B cell (primary cell): ENCODE measurements at regions not wholly inside any gene's neighbourhood (a gene's known extent, or its start where the extent isn't known, plus 50 kb on each side); places are given as distances from the start of the nearest gene placed in this dataset.

Source experiments
- ATAC-seq: fragments of 200-7000 bp; cut with Tn5 transposase; one replicate; pipeline ENCODE4 v1.10.0; 2021; ENCODE audit warnings: low read depth, mild to moderate bottlenecking, moderate number of reproducible peaks, moderate library complexity
- CTCF ChIA-PET: fragments of 350-600 bp; sonication (Branson Sonifier 250); formaldehyde crosslinking; loops from one replicate; lab custom pipeline; 2021; ENCODE audit warnings: antibody characterized with exemption, inconsistent platforms; lab: Charles Lee
- POLR2A ChIA-PET: fragments of 350-600 bp; sonication (Branson Sonifier 250); formaldehyde crosslinking; loops from one replicate; lab custom pipeline; 2021; ENCODE audit warnings: antibody characterized with exemption; lab: Charles Lee
- DNase-seq: peaks from one replicate; pipeline ENCODE4 v3.0.0; 2013
- H2AFZ ChIP-seq: 2 replicates; pipeline ENCODE4 v1.6.1; 2012; ENCODE audit warnings: mild to moderate bottlenecking, low read depth, low read length; ENCODE audit not compliant: insufficient read depth, poor library complexity, severe bottlenecking
- H3K27ac ChIP-seq, 2 donors: 1 replicate in 1 of 2; 2 replicates in 1 of 2; pipeline ENCODE4 v1.5.1; 2012 to 2013; ENCODE audit warnings: low read length in 2 of 2, mild to moderate bottlenecking in 2 of 2, moderate library complexity in 1 of 2
- H3K27me3 ChIP-seq, 4 experiments: fragments of 200-600 bp in 1 of 4; sonication (generic) in 1 of 4; replicated peaks in 1 of 4; 1 replicate in 2 of 4; 2 replicates in 2 of 4; pipeline versions ENCODE4 v1.6.1 to v1.7.0; 2013 to 2016; ENCODE audit warnings: low read length in 3 of 4, mild to moderate bottlenecking in 2 of 4, mixed read lengths in 1 of 4, moderate library complexity in 1 of 4; ENCODE audit not compliant: insufficient read depth in 4 of 4, control insufficient read depth in 3 of 4; ENCODE audit errors: control extremely low read depth in 1 of 4
- H3K36me3 ChIP-seq, 2 experiments: replicated peaks in 1 of 2; 1 replicate in 1 of 2; 2 replicates in 1 of 2; pipeline versions ENCODE4 v1.6.1 to v1.7.1; 2013; ENCODE audit warnings: low read length in 1 of 2; ENCODE audit not compliant: insufficient read depth in 2 of 2, control insufficient read depth in 1 of 2; ENCODE audit errors: control extremely low read depth in 1 of 2, extremely low read depth in 1 of 2
- H3K4me1 ChIP-seq, 2 donors: fragments of 200-600 bp in 1 of 2; sonication (generic) in 1 of 2; 1 replicate in 1 of 2; 2 replicates in 1 of 2; pipeline versions ENCODE4 v1.5.1 to v1.6.1; 2013 to 2017; ENCODE audit warnings: low read length in 2 of 2; ENCODE audit not compliant: control insufficient read depth in 2 of 2, insufficient read depth in 2 of 2
- H3K4me2 ChIP-seq: replicated peaks from 2 replicates; pipeline ENCODE3; 2012; ENCODE audit warnings: mild to moderate bottlenecking, low read depth, low read length; ENCODE audit not compliant: poor library complexity, severe bottlenecking
- H3K4me3 ChIP-seq, 5 experiments: fragments of 200-600 bp in 1 of 5; sonication (generic) in 1 of 5; 1 replicate in 3 of 5; 2 replicates in 2 of 5; pipeline versions ENCODE4 v1.5.1 to v1.7.0; 2011 to 2016; ENCODE audit warnings: low read length in 4 of 5, mild to moderate bottlenecking in 4 of 5, low read depth in 2 of 5, control low read depth in 1 of 5, moderate library complexity in 1 of 5; ENCODE audit not compliant: insufficient read depth in 1 of 5; ENCODE audit errors: control extremely low read depth in 1 of 5, extremely low read depth in 1 of 5
- H3K79me2 ChIP-seq: fragments of 200-600 bp; sonication (generic); one replicate; pipeline ENCODE4 v1.6.0; 2016; ENCODE audit warnings: low read length; ENCODE audit not compliant: control insufficient read depth, insufficient read depth
- H3K9ac ChIP-seq: fragments of 200-600 bp; sonication (generic); 2 replicates; pipeline ENCODE4 v1.6.1; 2017; ENCODE audit warnings: mild to moderate bottlenecking, low read length, moderate library complexity
- H3K9me3 ChIP-seq, 3 donors: one replicate each; pipeline versions ENCODE4 v1.6.1 to v1.7.1; 2013; ENCODE audit warnings: low read length in 2 of 3; ENCODE audit not compliant: control insufficient read depth in 2 of 3, insufficient read depth in 1 of 3; ENCODE audit errors: control extremely low read depth in 1 of 3
- H4K20me1 ChIP-seq: 2 replicates; pipeline ENCODE4 v1.6.0; 2012; ENCODE audit warnings: mild to moderate bottlenecking, low read length; ENCODE audit not compliant: insufficient read depth, control insufficient read depth, poor library complexity, severe bottlenecking
- H3K27ac Mint-ChIP-seq: one replicate; pipeline ENCODE4 v1.8.0; 2021; ENCODE audit warnings: mixed read lengths
- H3K27me3 Mint-ChIP-seq: one replicate; pipeline ENCODE4 v1.8.0; 2021; ENCODE audit warnings: mixed read lengths
- H3K4me1 Mint-ChIP-seq: one replicate; pipeline ENCODE4 v1.8.0; 2021; ENCODE audit warnings: mixed read lengths
- H3K4me3 Mint-ChIP-seq: one replicate; pipeline ENCODE4 v1.8.0; 2021; ENCODE audit warnings: mixed read lengths
- H3K9me3 Mint-ChIP-seq: one replicate; pipeline ENCODE4 v1.8.0; 2022; ENCODE audit warnings: mixed read lengths; ENCODE audit not compliant: insufficient read depth
- CTCF ChIP-seq: fragments of 200-600 bp; IDR thresholded peaks from one replicate; pipeline ENCODE4 v1.8.0; 2022; ENCODE audit warnings: antibody characterized with exemption, mild to moderate bottlenecking
- EZH2 ChIP-seq: IDR thresholded peaks from 2 replicates; pipeline ENCODE4 v1.6.1; 2012; ENCODE audit warnings: borderline replicate concordance, low read depth, mild to moderate bottlenecking, moderate library complexity, low read length; ENCODE audit not compliant: insufficient read depth, poor library complexity, severe bottlenecking
- WGBS: methylation state at CpG from one replicate; pipeline ENCODE4 v1.1.5; 2013; ENCODE audit warnings: missing lambda C conversion rate; ENCODE audit not compliant: insufficient coverage; 5-methylcytosine and 5-hydroxymethylcytosine counted together
- intact Hi-C: fragments of 100-400 bp; cut with micrococcal nuclease; formaldehyde crosslinking; loops from one replicate; pipeline ENCODE4 v1.10.0; 2022

GRCh38 chr16:11425140-11425539 is 79.9 kb downstream of the RMI2 start:
- Histone ChIP-seq H3K27me3 (peaks cover 0 to 2% (median 0%) of the 10 kb centered on the region in 4 experiments), H3K36me3 (no peaks in the 10 kb centered on the region), H3K9ac (no peak overlapping the region), H3K4me1 (peaks cover 7 to 10% of the 10 kb centered on the region in 2 donors), H3K4me3 (no peak overlapping the region), H3K4me2 (no peak overlapping the region), H4K20me1 (no peaks in the 10 kb centered on the region), H3K27ac (no peak overlapping the region), H3K9me3 (peaks cover 0 to 4% (median 0%) of the 10 kb centered on the region in 3 donors), H3K79me2 (no peaks in the 10 kb centered on the region), H2AFZ (no peak overlapping the region)
- POLR2A ChIA-PET: no interaction called here
- DNase-seq (no peak), ATAC-seq (no peak)
- no peak for TF ChIP-seq CTCF
- TF ChIP-seq EZH2: no peak
- intact Hi-C loops: no loop called here
- Mint-ChIP-seq H3K9me3 (no peaks in the 10 kb centered on the region), H3K27me3 (no peaks in the 10 kb centered on the region), H3K4me3 (no peak overlapping the region), H3K4me1 (peaks cover 7% of the 10 kb centered on the region), H3K27ac (no peak overlapping the region)
- CTCF ChIA-PET: interaction anchor here (0.8 to 1.3 kb wide), 4 partner anchors 13 to 82 kb away, joined by 3 to 4 read pairs (median 4); no protein-coding TSS in a partner anchor
- 95% methylated on average over 14 of the region's 14 CpGs for WGBS

- ATAC-seq (no peak), DNase-seq (no peak)
- Histone ChIP-seq H3K9ac (no peak overlapping the region), H2AFZ (no peak overlapping the region), H3K9me3 (peaks cover 0 to 16% (median 6%) of the 10 kb centered on the region in 3 donors), H4K20me1 (no peaks in the 10 kb centered on the region), H3K27ac (no peak overlapping the region), H3K4me3 (no peak overlapping the region), H3K27me3 (no peaks in the 10 kb centered on the region), H3K4me1 (peaks cover 3 to 5% of the 10 kb centered on the region in 2 donors), H3K4me2 (no peak overlapping the region), H3K36me3 (no peaks in the 10 kb centered on the region), H3K79me2 (no peaks in the 10 kb centered on the region)
- CTCF ChIA-PET: no interaction called here
- POLR2A ChIA-PET: no interaction called here
- Mint-ChIP-seq H3K27ac (no peak overlapping the region), H3K27me3 (no peaks in the 10 kb centered on the region), H3K9me3 (peaks cover 11% of the 10 kb centered on the region), H3K4me1 (no peaks in the 10 kb centered on the region), H3K4me3 (no peak overlapping the region)
- intact Hi-C loops: no loop called here
- TF ChIP-seq CTCF: no peak
- TF ChIP-seq EZH2: no peak
- 60% methylated on average over 1 of the region's 4 CpGs for WGBS
Measured at GRCh38 chr16:11428623-11428953, 83.3 kb downstream of the RMI2 start.
